SJCRH30 (cell line): ENCODE measurements at regions not wholly inside any gene's neighbourhood (a gene's known extent, or its start where the extent isn't known, plus 50 kb on each side); places are given as distances from the start of the nearest gene placed in this dataset.
"Not testable (repeated sequence)": the region's sequence is repeated elsewhere in the genome, so short reads cannot be mapped to it uniquely, and the experiment has no call there.

Experiments
- DNase-seq, 2 experiments: peaks; one replicate each; pipeline ENCODE4 v3.0.0-alpha.2; 2015 to 2020
- H3K27ac ChIP-seq: fragments of 250-450 bp; sonication (Bioruptor Pico); 2 replicates; pipeline ENCODE4 v1.5.1; 2020; ENCODE audit warnings: mild to moderate bottlenecking, moderate library complexity
- H3K27me3 ChIP-seq: fragments of 250-450 bp; sonication (Bioruptor Pico); 2 replicates; pipeline ENCODE4 v1.5.1; 2020; ENCODE audit warnings: mild to moderate bottlenecking, moderate library complexity
- H3K36me3 ChIP-seq: fragments of 250-450 bp; sonication (Bioruptor Pico); 2 replicates; pipeline ENCODE4 v1.5.1; 2020; ENCODE audit warnings: mild to moderate bottlenecking, moderate library complexity
- H3K4me1 ChIP-seq: fragments of 250-450 bp; sonication (Bioruptor Pico); 2 replicates; pipeline ENCODE4 v1.5.1; 2020; ENCODE audit warnings: mild to moderate bottlenecking, moderate library complexity
- H3K4me3 ChIP-seq: fragments of 250-450 bp; sonication (Bioruptor Pico); 2 replicates; pipeline ENCODE4 v1.5.1; 2020; ENCODE audit warnings: mild to moderate bottlenecking, moderate library complexity
- H3K9me3 ChIP-seq: fragments of 250-450 bp; sonication (Bioruptor Pico); replicated peaks from 2 replicates; pipeline ENCODE4 v1.5.1; 2020; ENCODE audit warnings: mild to moderate bottlenecking, moderate library complexity

- H3K9me3 ChIP-seq, H3K4me3 ChIP-seq, DNase-seq, H3K27ac ChIP-seq, H3K4me1 ChIP-seq, H3K36me3 ChIP-seq, H3K27me3 ChIP-seq: not testable (repeated sequence)
Measured at GRCh38 chr4:55696424-55696823, 60.3 kb upstream of the NMU start.

GRCh38 chr4:55706541-55706940 lies 70.4 kb upstream of the NMU start:
- Histone ChIP-seq H3K4me1 (0 out of 2 replicates have a peak, but pooled peaks cover 8% of the 10 kb centered on the region), H3K4me3 (no peak overlapping the region), H3K36me3 (no peaks in the 10 kb centered on the region), H3K27ac (no peak overlapping the region), H3K9me3 (0 out of 2 replicates have a peak, but pooled peaks cover 2% of the 10 kb centered on the region), H3K27me3 (no peaks in the 10 kb centered on the region)
- no peak for DNase-seq

DNA sequence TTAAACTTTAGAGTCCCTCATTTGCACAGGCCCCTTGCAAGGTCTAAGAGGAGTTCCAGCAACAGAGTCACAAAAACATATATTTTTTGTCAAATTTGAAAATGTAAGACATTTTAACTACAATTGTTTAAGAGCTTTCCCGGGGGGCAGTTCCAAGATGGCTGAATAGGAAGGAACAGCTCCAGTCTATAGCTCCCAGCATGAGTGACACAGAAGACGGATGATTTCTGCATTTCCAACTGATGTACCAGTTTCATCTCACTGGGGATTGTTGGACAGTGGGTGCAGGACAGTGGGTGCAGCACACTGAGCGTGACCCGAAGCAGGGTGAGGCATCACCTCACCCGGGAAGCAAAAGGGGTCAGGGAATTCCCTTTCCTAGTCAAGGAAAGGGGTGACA lies 71.4 kb upstream of the NMU start:
- Histone ChIP-seq H3K36me3 (no peaks in the 10 kb centered on the region), H3K9me3 (0 out of 2 replicates have a peak, but pooled peaks cover 2% of the 10 kb centered on the region), H3K4me1 (0 out of 2 replicates have a peak, but pooled peaks cover 8% of the 10 kb centered on the region), H3K27me3 (no peaks in the 10 kb centered on the region), H3K27ac (peak overlapping the region; percentile 22; the same call in 1 of the 2 replicates), H3K4me3 (peak overlapping the region; percentile 55)
- DNase-seq = peak; percentile 9 to 26

GRCh38 chr4:55707991-55708390 lies 71.9 kb upstream of the NMU start:
- peak in 1 of 2 experiments; percentile 17 for DNase-seq
- H3K27me3 ChIP-seq, H3K36me3 ChIP-seq, H3K9me3 ChIP-seq, H3K4me1 ChIP-seq, H3K27ac ChIP-seq: not testable (repeated sequence)
- peak overlapping the region; percentile 55 for H3K4me3 ChIP-seq

- H3K4me3 ChIP-seq, H3K27ac ChIP-seq, H3K4me1 ChIP-seq, H3K27me3 ChIP-seq, H3K36me3 ChIP-seq, H3K9me3 ChIP-seq, DNase-seq: not testable (repeated sequence)
Measured at GRCh38 chr4:55712835-55713234, 76.7 kb upstream of the NMU start.

DNA sequence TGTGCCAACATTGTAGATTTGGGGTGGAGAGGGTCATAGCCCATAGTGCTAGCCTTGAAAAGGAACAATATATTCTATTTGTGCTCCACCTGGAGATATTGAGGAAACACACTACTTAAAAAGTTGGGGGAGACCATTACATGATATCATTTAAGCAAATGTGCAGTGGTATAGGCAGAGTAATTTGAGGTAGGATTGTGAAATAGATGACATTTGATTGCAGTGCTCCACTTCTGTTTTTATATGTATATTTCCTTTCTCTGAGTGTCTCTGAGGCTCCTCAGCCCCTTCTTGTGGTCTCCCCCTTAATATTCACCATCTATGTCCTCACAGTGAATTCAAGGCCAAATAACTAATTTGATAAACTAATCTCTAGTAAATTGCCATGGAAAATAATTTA lies 85.6 kb upstream of the NMU start:
- H3K4me3 ChIP-seq = no peak overlapping the region
- no peak for DNase-seq
- no peaks in the 10 kb centered on the region for H3K27me3 ChIP-seq
- no peaks in the 10 kb centered on the region for H3K4me1 ChIP-seq
- H3K36me3 ChIP-seq = no peaks in the 10 kb centered on the region
- peaks cover 2% of the 10 kb centered on the region; the same call in 1 of the 2 replicates for H3K9me3 ChIP-seq
- no peak overlapping the region for H3K27ac ChIP-seq

- no peak overlapping the region for H3K27ac ChIP-seq
- no peaks in the 10 kb centered on the region for H3K27me3 ChIP-seq
- no peaks in the 10 kb centered on the region for H3K4me1 ChIP-seq
- peaks cover 2% of the 10 kb centered on the region; the same call in 1 of the 2 replicates for H3K9me3 ChIP-seq
- peak; percentile 59 to 73 for DNase-seq
- H3K36me3 ChIP-seq = no peaks in the 10 kb centered on the region
- no peak overlapping the region for H3K4me3 ChIP-seq
Measured at GRCh38 chr4:55722132-55722531, 86.0 kb upstream of the NMU start.

DNA sequence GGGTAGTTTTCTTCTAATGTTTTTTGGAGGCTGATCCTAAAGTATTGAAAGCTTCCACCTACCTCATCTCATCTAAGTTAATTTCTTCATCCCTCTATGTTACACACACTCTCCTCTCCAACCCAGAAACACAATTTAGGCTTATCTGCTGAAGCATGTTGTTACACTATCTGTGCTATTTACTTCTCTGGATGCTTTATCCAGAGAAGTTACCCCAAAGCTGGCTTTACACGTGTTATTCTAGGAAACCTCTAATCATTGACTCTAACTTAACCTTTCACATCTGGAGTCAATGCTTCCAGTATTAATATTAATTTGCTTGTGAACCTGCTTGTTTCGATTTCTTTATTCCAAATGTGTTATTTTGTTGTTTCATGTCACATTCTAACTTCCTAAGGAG lies 87.3 kb upstream of the NMU start:
- H3K27ac ChIP-seq = no peak overlapping the region
- no peak overlapping the region for H3K4me3 ChIP-seq
- H3K27me3 ChIP-seq = no peaks in the 10 kb centered on the region
- H3K4me1 ChIP-seq = no peaks in the 10 kb centered on the region
- H3K9me3 ChIP-seq = peaks cover 2% of the 10 kb centered on the region; the same call in 1 of the 2 replicates
- DNase-seq = no peak
- no peaks in the 10 kb centered on the region for H3K36me3 ChIP-seq

DNA sequence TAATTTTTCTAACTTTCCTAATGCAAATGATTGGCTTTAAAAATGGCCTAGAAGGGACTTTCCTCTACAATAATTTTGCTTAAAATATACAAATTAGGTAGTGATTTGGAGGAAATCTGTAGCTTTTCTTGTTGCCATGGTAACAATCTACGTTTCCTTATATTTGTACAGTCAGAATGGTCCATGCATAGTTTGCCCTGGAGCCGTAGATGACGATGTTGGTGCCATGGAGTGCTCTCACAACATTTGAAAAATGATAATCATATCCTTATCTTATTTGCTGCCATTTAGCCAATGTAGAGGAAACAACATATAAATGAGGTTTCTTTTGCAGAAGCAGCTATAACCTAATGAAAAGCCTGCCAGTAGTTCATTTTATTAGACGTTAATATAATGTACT lies 89.0 kb upstream of the NMU start:
- no peak overlapping the region for H3K27ac ChIP-seq
- no peak for DNase-seq
- H3K4me1 ChIP-seq = no peaks in the 10 kb centered on the region
- peaks cover 2% of the 10 kb centered on the region; the same call in 1 of the 2 replicates for H3K9me3 ChIP-seq
- H3K27me3 ChIP-seq = no peaks in the 10 kb centered on the region
- H3K4me3 ChIP-seq = no peak overlapping the region
- no peaks in the 10 kb centered on the region for H3K36me3 ChIP-seq

GRCh38 chr4:55727746-55728145 lies 91.6 kb upstream of the NMU start:
- Histone ChIP-seq H3K36me3 (no peaks in the 10 kb centered on the region), H3K9me3 (no peaks in the 10 kb centered on the region), H3K27ac (no peak overlapping the region), H3K4me3 (no peak overlapping the region), H3K4me1 (no peaks in the 10 kb centered on the region), H3K27me3 (no peaks in the 10 kb centered on the region)
- peak; percentile 9 to 29 for DNase-seq

- H3K9me3 ChIP-seq = no peaks in the 10 kb centered on the region
- DNase-seq = peak in 1 of 2 experiments; percentile 29
- H3K4me3 ChIP-seq = no peak overlapping the region
- H3K27me3 ChIP-seq = no peaks in the 10 kb centered on the region
- H3K27ac ChIP-seq = no peak overlapping the region
- no peaks in the 10 kb centered on the region for H3K36me3 ChIP-seq
- H3K4me1 ChIP-seq = no peaks in the 10 kb centered on the region
Measured at GRCh38 chr4:55729351-55730279, 90.0 kb upstream of the EXOC1L start.

DNA sequence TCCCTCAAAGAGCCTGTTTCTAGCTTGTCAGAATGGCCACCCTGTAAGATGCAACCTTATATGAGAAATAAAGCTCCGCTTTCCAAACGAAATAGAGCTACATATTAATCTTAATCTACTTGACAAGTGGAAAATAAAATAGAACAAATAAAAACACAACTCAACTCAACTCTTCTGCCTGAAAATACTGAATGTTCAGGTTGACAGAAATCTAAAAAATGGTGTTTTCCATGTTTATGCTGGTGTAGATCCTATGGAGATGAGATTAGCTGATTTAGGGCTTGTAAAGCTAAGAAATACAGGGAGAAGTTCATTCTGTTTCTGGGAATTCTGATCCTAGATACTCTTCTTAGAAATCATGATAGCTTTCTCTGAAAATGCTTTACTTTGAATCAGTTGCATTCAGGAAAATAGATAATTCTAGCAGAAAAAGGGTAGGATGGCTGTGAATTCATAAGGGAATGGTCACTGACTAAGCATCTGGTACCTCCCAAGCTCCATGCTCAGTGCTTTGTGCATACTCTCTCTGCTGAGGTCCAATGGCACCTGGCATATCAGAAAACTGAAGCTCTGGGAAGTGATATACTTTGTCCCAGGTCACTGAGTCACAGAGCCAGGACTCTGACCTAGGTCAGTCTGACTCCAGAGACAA lies 89.2 kb upstream of the EXOC1L start:
- Histone ChIP-seq H3K27me3 (no peaks in the 10 kb centered on the region), H3K36me3 (no peaks in the 10 kb centered on the region), H3K9me3 (no peaks in the 10 kb centered on the region), H3K4me3 (no peak overlapping the region), H3K27ac (no peak overlapping the region), H3K4me1 (no peaks in the 10 kb centered on the region)
- no peak for DNase-seq

- no peaks in the 10 kb centered on the region for H3K27me3 ChIP-seq
- no peak overlapping the region for H3K4me3 ChIP-seq
- no peak overlapping the region for H3K27ac ChIP-seq
- H3K4me1 ChIP-seq = no peaks in the 10 kb centered on the region
- no peaks in the 10 kb centered on the region for H3K36me3 ChIP-seq
- DNase-seq = no peak
- H3K9me3 ChIP-seq = no peaks in the 10 kb centered on the region
Measured at GRCh38 chr4:55731959-55732358, 87.6 kb upstream of the EXOC1L start.

- no peak for DNase-seq
- Histone ChIP-seq H3K36me3 (no peaks in the 10 kb centered on the region), H3K27ac (no peak overlapping the region), H3K27me3 (no peaks in the 10 kb centered on the region), H3K4me3 (no peak overlapping the region), H3K9me3 (no peaks in the 10 kb centered on the region), H3K4me1 (no peaks in the 10 kb centered on the region)
Measured at GRCh38 chr4:55732864-55733263, 86.7 kb upstream of the EXOC1L start.

- no peaks in the 10 kb centered on the region for H3K27me3 ChIP-seq
- DNase-seq = peak; percentile 47 to 53
- no peaks in the 10 kb centered on the region for H3K9me3 ChIP-seq
- no peaks in the 10 kb centered on the region for H3K4me1 ChIP-seq
- H3K4me3 ChIP-seq = no peak overlapping the region
- H3K27ac ChIP-seq = no peak overlapping the region
- no peaks in the 10 kb centered on the region for H3K36me3 ChIP-seq
Measured at GRCh38 chr4:55733932-55734331, 85.7 kb upstream of the EXOC1L start.
